ENCODE measurements at regions not wholly inside any gene's neighbourhood (a gene's known extent, or its start where the extent isn't known, plus 50 kb on each side); places are given as distances from the start of the nearest gene placed in this dataset.
"Not testable (repeated sequence)": the region's sequence is repeated elsewhere in the genome, so short reads cannot be mapped to it uniquely, and the experiment has no call there.

- not testable (repeated sequence) for TF ChIP-seq CTCF (IDR thresholded peaks at IDR 0.05; ENCODE audit: low read length); EZH2phosphoT487 (IDR thresholded peaks at IDR 0.05; ENCODE audit: low read length); EZH2 (optimal IDR thresholded peaks at IDR 0.05; ENCODE audit: low read depth, low read length)
These were observed 165.6 kb upstream of the CCZ1B start for GRCh38 chr7:6991686-6992085.
